Panc1 (cell line): ENCODE measurements at regions not wholly inside any gene's neighbourhood (a gene's known extent, or its start where the extent isn't known, plus 50 kb on each side); places are given as distances from the start of the nearest gene placed in this dataset.

Experiments used
- POLR2AphosphoS5 ChIP-seq: IDR thresholded peaks from 2 replicates; pipeline ENCODE4 v1.6.1; 2012; ENCODE audit warnings: mild to moderate bottlenecking, low read depth, low read length, moderate library complexity
- SIN3A ChIP-seq: IDR thresholded peaks from 2 replicates; pipeline ENCODE4 v1.6.1; 2012; ENCODE audit warnings: low read depth, mild to moderate bottlenecking, low read length, moderate library complexity, borderline replicate concordance; ENCODE audit not compliant: insufficient read depth
- TCF7L2 ChIP-seq: IDR thresholded peaks from 2 replicates; pipeline ENCODE4 v1.6.1; 2011; ENCODE audit warnings: mild to moderate bottlenecking, low read depth, low read length, inconsistent platforms
- TF ChIP-seq, protein P1 (sequence below): fragments of 450-650 bp; IDR thresholded peaks from 2 replicates; pipeline ENCODE4 v1.5.1; 2017; ENCODE audit warnings: mild to moderate bottlenecking
- TF ChIP-seq, protein P2 (sequence below), 2 experiments: IDR thresholded peaks; 2 replicates each; pipeline ENCODE4 v1.6.1; 2011 to 2012; ENCODE audit warnings: low read depth in 2 of 2, control low read depth in 1 of 2, low read length in 1 of 2, mild to moderate bottlenecking in 1 of 2, moderate library complexity in 1 of 2; ENCODE audit not compliant: insufficient read depth in 1 of 2

DNA sequence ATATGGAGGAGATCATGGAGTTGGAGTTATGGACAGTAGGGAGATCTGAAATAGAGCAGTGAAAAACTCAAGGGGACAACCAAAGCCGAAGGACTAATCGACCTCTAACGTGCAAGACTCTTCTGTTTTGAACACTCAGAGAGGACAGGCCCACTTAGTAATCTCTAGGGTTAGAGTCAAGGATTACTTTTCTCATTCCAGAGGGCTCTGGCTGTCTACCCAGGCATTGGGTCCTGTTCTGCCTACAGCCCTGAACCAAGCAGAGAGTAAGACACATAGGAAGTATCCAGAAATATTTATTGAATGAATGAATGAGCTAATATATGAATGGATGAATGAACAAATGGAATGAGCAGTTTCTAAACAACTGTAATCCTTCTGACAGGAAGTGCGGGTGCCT is 50.3 kb upstream of the PKDCC start:
- TF ChIP-seq POLR2AphosphoS5 (no peak), SIN3A (no peak), TCF7L2 (no peak)
- TF ChIP-seq, protein P1, sequence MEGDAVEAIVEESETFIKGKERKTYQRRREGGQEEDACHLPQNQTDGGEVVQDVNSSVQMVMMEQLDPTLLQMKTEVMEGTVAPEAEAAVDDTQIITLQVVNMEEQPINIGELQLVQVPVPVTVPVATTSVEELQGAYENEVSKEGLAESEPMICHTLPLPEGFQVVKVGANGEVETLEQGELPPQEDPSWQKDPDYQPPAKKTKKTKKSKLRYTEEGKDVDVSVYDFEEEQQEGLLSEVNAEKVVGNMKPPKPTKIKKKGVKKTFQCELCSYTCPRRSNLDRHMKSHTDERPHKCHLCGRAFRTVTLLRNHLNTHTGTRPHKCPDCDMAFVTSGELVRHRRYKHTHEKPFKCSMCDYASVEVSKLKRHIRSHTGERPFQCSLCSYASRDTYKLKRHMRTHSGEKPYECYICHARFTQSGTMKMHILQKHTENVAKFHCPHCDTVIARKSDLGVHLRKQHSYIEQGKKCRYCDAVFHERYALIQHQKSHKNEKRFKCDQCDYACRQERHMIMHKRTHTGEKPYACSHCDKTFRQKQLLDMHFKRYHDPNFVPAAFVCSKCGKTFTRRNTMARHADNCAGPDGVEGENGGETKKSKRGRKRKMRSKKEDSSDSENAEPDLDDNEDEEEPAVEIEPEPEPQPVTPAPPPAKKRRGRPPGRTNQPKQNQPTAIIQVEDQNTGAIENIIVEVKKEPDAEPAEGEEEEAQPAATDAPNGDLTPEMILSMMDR = no peak
- TF ChIP-seq, protein P2, sequence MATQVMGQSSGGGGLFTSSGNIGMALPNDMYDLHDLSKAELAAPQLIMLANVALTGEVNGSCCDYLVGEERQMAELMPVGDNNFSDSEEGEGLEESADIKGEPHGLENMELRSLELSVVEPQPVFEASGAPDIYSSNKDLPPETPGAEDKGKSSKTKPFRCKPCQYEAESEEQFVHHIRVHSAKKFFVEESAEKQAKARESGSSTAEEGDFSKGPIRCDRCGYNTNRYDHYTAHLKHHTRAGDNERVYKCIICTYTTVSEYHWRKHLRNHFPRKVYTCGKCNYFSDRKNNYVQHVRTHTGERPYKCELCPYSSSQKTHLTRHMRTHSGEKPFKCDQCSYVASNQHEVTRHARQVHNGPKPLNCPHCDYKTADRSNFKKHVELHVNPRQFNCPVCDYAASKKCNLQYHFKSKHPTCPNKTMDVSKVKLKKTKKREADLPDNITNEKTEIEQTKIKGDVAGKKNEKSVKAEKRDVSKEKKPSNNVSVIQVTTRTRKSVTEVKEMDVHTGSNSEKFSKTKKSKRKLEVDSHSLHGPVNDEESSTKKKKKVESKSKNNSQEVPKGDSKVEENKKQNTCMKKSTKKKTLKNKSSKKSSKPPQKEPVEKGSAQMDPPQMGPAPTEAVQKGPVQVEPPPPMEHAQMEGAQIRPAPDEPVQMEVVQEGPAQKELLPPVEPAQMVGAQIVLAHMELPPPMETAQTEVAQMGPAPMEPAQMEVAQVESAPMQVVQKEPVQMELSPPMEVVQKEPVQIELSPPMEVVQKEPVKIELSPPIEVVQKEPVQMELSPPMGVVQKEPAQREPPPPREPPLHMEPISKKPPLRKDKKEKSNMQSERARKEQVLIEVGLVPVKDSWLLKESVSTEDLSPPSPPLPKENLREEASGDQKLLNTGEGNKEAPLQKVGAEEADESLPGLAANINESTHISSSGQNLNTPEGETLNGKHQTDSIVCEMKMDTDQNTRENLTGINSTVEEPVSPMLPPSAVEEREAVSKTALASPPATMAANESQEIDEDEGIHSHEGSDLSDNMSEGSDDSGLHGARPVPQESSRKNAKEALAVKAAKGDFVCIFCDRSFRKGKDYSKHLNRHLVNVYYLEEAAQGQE (IDR thresholded peaks at IDR 0.05; ENCODE audit: insufficient read depth in 1 of 2, low read depth in 2 of 2, low read length in 1 of 2) = no peak
